Thyroid gland (tissue), 4 donors: ENCODE measurements at regions not wholly inside any gene's neighbourhood (a gene's known extent, or its start where the extent isn't known, plus 50 kb on each side); places are given as distances from the start of the nearest gene placed in this dataset.

Experiments
- POLR2A ChIP-seq, 2 donors: fragments of 450-650 bp; IDR thresholded peaks; one replicate each; pipeline ENCODE4 v1.6.1; 2017; ENCODE audit warnings: antibody characterized with exemption in 2 of 2, mild to moderate bottlenecking in 2 of 2, moderate library complexity in 1 of 2
- TF ChIP-seq, protein P1 (sequence below), 6 experiments: fragments of 200-600 bp in 3 of 6; fragments of 450-650 bp in 3 of 6; sonication (generic) in 3 of 6; IDR thresholded peaks; one replicate each; pipeline ENCODE4 v1.5.1; 2016 to 2019; ENCODE audit warnings: antibody characterized with exemption in 6 of 6, mild to moderate bottlenecking in 2 of 6, inconsistent platforms in 1 of 6, moderate library complexity in 1 of 6

DNA sequence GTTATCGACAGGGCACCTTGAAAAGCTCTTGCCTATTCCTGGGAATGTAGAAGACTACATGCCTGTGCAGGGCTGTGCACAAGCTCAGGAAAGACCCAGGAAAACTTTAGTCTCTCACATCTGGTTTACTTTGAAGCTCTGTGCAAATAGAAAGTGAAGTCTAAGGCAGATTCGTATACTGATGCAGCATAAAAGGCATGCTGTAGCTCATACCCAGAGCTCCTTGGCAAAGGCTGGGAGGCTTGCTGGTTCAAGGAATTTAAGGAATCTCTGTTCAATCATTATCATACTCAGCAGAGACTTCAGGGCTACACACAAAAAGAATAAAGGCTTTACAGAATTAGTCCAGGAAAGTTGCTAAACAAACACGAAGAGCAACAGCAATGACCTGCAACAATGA, 192.0 kb downstream of the OTUD1 start:
- TF ChIP-seq, protein P1, sequence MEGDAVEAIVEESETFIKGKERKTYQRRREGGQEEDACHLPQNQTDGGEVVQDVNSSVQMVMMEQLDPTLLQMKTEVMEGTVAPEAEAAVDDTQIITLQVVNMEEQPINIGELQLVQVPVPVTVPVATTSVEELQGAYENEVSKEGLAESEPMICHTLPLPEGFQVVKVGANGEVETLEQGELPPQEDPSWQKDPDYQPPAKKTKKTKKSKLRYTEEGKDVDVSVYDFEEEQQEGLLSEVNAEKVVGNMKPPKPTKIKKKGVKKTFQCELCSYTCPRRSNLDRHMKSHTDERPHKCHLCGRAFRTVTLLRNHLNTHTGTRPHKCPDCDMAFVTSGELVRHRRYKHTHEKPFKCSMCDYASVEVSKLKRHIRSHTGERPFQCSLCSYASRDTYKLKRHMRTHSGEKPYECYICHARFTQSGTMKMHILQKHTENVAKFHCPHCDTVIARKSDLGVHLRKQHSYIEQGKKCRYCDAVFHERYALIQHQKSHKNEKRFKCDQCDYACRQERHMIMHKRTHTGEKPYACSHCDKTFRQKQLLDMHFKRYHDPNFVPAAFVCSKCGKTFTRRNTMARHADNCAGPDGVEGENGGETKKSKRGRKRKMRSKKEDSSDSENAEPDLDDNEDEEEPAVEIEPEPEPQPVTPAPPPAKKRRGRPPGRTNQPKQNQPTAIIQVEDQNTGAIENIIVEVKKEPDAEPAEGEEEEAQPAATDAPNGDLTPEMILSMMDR (IDR thresholded peaks at IDR 0.05) = no peak
- TF ChIP-seq POLR2A (IDR thresholded peaks at IDR 0.05) = no peak
